Cardiac septum (tissue), 1 donor: ENCODE measurements at regions not wholly inside any gene's neighbourhood (a gene's known extent, or its start where the extent isn't known, plus 50 kb on each side); places are given as distances from the start of the nearest gene placed in this dataset.

Experiments
- DNase-seq: peaks from one replicate; pipeline ENCODE4 v3.0.0-alpha.2; 2020; ENCODE audit warnings: low spot score
- intact Hi-C: fragments of 100-400 bp; cut with DNase I; formaldehyde crosslinking; loops from one replicate; pipeline ENCODE4 v1.14.0; 2022
- donor health status: DM: no; HTN: no; CAD: no.

DNA sequence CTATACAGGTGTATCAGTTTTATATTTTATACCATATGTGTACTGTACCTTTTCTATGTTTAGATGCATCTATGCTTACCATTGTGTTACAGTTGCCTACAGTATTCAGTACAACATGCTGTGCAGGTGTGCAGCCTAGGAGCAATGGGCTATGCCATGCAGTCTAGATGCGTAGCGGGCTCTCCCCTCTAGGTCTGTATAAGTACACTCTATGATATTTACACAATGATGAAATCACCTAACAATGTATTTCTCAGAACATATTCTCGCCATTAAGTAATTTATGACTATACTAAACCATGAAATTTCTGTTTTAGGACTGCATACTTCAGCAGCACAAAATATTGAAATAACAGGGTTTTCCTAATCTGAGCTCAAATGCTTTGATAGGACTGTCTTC is 179.6 kb downstream of the RFC3 start:
- no peak for DNase-seq
- intact Hi-C loops: no loop called here

- intact Hi-C loops: no loop called here
- DNase-seq: no peak
Measured at GRCh38 chr13:33999811-34000605, 182.1 kb downstream of the RFC3 start.

- intact Hi-C loops: no loop called here
- no peak for DNase-seq
Measured at GRCh38 chr13:34000955-34001354, 183.0 kb downstream of the RFC3 start.

DNA sequence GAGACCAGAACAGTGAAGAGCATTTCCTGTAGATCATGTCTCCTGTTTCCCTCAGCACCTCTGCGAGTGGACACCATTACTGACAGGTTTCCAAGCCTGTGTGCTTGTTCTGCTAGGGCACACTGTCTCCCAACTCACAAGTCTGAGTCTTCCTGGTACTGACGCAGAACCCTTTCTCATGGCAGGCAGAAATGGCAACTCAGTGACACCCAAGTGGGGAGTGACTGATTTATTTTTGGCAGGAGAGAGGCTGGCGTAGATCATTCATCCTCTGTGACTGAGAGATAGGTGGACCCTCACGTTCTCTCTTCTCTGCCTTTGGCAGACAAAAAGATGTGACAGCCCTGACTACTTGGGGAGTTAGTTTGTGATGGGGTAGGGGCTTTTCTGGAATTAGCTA is 183.4 kb downstream of the RFC3 start:
- intact Hi-C loops: no loop called here
- DNase-seq: no peak

DNA sequence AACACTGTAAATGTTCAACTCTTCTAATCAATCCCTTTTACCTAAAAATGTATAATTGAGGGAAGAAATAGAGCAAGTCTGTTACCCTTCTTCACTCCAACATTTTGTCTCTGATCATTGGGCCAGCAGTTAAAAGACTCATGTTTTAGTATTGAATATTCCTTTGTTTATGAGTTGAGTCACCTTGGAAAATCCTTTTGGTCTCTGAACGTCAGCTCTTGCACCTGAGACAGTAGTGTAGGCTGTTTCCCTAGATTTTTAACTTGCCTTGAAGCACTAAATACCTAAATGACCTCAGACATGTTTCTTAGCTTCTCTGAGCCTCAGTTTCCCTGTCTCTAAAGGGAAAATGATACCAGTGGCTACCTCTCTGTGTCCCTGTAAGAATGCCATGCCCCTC is 184.2 kb downstream of the RFC3 start:
- no peak for DNase-seq
- intact Hi-C loops: no loop called here

DNA sequence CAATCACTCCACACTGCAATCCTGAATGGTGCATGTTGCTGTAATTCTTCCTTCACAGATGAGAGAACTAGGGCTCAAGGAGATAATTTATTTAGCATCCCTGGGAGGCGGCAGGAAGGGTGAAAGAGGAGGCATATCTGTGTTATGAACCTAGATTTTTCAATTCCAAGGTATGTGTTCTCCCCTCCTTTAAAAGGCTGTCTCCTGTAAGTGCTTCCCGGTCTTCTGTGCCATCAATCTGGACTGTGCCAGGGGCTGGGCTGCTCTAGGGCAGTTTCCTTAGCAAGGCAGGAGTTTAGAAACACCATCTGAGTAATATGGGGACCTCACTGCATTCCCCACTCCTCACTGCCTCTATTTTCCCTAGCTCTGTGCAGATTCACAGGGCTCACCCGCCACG is 185.0 kb downstream of the RFC3 start:
- intact Hi-C loops: no loop called here
- no peak for DNase-seq

- intact Hi-C loops: no loop called here
- no peak for DNase-seq
Measured at GRCh38 chr13:34003656-34004055, 185.7 kb downstream of the RFC3 start.

DNA sequence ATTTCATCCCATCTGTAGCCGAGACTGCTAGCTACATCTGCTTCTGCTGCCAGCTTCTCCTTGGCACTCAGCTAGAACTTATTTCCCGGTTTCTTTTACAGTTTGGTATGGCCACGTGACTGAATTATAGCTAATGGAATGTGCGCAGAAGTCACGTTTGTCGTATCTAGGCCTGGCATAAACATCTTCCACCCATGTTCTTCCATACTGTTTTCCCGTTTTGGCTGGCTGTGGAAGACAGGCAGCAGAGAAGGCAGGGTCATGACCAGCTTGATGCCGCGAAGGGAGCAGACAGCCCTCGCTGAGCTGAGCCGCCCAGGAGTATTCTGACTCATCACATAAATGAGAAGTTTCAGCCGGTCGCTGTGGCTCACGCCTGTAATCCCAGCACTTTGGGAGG is 186.7 kb downstream of the RFC3 start:
- intact Hi-C loops: no loop called here

DNA sequence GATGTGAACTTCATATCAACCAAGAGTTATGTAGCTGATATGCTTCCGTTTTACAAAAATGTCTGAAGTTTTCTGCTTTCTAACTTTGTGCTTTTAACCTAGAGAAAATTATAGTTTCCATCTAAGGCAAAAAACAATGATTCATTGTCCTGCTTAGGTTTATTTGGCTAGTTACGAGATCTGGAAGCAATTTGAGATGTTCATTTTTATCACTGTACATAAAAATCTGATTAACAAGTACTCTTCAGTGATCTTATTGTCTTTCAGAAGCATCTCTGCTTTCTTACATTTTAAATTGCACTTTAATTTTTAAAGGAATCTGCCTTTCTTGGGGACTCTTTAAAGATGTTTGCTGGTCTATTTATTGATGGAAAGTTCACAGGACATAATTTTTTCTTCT is 188.1 kb downstream of the RFC3 start:
- no peak for DNase-seq
- intact Hi-C loops: no loop called here

More for the DNA sequence above, 186.7 kb downstream of the RFC3 start:
- no peak for DNase-seq

GRCh38 chr13:34011552-34012085 is 193.7 kb downstream of the RFC3 start:
- no peak for DNase-seq
- intact Hi-C loops: no loop called here

DNA sequence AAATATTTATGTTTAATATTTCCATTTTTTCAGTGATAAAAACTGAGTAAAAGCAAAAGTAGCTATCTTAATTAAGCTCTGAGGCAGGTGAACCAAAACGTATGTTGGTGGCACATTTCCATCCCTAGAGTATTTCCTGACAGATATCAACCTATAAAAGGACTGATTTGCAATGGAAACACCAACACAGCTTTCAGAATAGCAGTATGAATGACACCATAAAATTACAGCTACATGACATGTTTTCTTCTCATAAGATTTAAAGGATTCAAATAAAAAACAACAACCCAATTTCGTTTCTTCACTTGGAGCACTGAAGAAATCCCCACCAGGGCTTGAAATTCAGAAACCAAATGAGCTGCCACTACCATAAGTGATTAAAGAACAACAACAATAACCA is 194.4 kb downstream of the RFC3 start:
- no peak for DNase-seq
- intact Hi-C loops: no loop called here

- DNase-seq: no peak
- intact Hi-C loops: no loop called here
Measured at GRCh38 chr13:34013061-34013460, 195.1 kb downstream of the RFC3 start.

- DNase-seq: no peak
- intact Hi-C loops: no loop called here
Measured at GRCh38 chr13:34017231-34017630, 199.3 kb downstream of the RFC3 start.

GRCh38 chr13:34019870-34020269 is 201.9 kb downstream of the RFC3 start:
- intact Hi-C loops: no loop called here
- DNase-seq: no peak

DNA sequence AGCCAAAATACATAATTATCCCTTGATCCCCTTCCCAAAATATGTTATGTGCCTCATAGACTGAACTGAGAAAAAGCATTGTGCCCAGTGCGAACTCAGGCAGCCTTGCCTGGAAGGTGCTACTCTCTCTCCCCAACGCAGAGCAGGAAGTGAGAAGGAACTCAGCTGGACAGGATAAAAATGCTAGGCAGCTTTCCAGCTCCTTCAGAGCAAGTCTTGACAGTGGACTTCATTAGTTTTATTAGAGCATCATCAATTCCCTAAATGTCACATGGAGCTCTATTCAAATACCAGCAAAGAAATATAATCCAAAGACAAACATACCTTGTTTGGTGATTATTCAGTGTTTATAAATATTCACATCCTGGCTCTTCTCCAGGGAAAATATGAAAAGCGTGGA is 202.4 kb downstream of the RFC3 start:
- no peak for DNase-seq
- intact Hi-C loops: no loop called here

DNA sequence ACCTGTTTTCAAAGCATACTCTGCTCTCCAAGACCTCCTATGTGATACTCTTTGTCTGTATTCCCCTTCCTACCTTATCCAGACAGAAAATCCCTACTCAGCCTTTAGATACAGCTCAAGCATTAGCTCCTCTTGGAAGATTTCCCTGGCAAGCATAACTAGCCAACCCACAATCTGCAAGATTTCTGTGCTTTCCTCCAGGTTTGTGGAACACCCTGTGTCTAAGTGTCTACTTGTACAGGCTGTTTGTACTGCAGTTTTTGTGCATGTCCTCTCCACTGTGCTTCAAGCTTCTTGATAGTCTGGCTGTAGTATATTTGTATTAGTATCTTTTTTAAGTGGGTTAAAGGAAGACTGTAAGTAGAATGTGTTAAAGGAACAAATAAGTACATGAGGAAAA is 203.7 kb downstream of the RFC3 start:
- intact Hi-C loops: no loop called here

DNA sequence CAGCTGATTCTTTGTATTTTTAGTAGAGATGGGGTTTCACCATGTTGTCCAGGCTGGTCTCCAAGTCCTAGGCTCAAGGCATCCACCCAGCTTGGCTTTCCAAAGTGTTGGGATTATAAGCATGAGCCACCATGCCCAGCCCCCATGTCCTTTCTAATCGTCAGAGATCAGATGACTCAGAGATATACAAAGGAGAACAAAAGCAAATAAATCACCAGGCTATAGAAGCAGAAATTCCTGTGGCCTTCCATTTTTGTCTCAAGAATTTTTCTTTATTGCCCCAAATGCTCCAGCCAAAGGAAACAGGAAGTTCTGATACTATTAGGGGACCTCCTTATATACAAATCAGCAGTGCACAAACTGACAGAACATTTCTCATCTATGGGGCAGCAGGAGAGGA is 207.8 kb downstream of the RFC3 start:
- no peak for DNase-seq

More for the DNA sequence above, 203.7 kb downstream of the RFC3 start:
- DNase-seq: no peak

GRCh38 chr13:34026308-34026707 is 208.4 kb downstream of the RFC3 start:
- intact Hi-C loops: no loop called here
- no peak for DNase-seq

More for the DNA sequence above, 207.8 kb downstream of the RFC3 start:
- intact Hi-C loops: no loop called here

DNA sequence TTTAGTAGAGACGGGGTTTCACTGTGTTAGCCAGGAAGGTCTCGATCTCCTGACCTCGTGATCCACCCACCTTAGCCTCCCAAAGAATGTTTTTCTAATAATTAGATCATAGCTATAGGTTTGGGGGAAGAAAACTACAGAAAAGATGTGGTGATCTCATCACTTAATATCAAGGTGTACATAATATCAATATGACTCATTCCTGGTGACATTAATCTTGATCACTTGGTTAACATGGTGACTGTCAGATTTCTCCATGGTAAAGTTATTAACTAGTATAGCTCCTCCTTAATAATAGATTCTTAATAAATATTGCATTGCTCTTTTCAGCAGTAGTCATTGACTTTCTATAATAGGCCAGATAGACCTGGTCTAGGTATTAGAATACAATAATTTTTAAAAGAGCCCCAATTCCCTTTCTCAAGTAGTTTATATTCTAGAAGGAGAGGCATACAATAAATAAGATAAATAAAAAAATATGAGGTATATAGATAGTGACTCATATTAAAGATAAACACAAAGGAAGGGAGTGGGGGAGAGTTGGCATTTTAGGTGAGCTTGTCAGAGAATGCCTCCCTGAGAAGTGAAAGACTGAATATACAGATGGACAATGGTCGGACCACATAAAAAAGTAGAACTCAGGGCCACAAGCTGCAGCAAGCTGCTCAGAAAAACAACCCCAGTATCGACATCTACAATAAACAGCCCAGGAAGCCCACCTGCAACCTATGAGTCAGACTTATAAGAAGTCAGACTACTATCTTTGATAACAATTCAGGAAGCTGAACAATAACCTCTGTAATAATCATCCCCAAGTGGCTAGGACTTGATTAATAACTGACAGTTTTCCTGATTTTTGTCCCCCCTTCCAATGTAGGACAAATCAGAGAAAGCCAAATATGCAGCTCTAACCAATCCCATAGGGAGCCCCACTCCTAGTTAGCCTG is 210.8 kb downstream of the RFC3 start:
- intact Hi-C loops: no loop called here
- no peak for DNase-seq

DNA sequence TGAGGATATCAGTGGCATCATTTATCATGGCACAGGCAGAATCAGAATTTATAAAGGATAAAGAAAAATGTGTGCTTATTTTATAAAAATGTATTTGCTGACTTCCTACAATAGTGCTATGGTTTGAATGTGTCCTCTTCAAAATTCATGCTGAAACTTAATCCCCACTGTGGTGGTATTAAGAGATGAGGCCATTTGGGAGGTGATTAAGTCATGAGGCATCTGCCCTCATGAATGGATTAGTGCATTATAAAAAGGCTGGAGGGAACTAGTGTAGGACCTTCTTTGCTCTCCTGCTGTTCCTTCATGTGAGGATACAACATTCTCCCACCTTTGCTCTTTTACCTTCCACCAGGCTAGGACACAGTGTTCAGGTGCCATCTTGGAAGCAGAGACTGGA is 212.8 kb downstream of the RFC3 start:
- no peak for DNase-seq
- intact Hi-C loops: no loop called here

DNA sequence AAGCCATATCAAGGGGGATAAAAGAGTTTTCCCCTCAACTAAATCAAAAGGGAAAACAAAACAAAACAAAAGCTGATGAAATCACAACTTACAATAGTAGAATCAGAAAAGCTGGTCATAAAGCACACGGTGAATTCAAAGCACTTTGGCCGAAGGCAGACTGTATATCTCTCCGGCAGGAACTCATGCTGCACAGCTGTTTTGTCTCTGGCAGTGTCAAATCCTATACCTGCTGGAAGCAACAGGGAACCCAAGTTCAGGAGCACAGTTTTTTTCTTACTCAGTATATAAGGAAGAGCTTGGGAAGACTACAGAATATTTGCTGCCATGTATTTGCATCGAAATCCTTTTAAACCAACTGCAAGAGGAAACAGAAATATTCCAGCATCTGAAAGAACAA is 213.7 kb downstream of the RFC3 start:
- no peak for DNase-seq

More for the DNA sequence above, 213.7 kb downstream of the RFC3 start:
- intact Hi-C loops: no loop called here
